EH (cell line): ENCODE measurements at regions not wholly inside any gene's neighbourhood (a gene's known extent, or its start where the extent isn't known, plus 50 kb on each side); places are given as distances from the start of the nearest gene placed in this dataset.
"Not testable (repeated sequence)": the region's sequence is repeated elsewhere in the genome, so short reads cannot be mapped to it uniquely, and the experiment has no call there.

Experiments
- DNase-seq: peaks from one replicate; pipeline ENCODE4 v3.0.0-alpha.2; 2015; ENCODE audit warnings: low read depth

DNA sequence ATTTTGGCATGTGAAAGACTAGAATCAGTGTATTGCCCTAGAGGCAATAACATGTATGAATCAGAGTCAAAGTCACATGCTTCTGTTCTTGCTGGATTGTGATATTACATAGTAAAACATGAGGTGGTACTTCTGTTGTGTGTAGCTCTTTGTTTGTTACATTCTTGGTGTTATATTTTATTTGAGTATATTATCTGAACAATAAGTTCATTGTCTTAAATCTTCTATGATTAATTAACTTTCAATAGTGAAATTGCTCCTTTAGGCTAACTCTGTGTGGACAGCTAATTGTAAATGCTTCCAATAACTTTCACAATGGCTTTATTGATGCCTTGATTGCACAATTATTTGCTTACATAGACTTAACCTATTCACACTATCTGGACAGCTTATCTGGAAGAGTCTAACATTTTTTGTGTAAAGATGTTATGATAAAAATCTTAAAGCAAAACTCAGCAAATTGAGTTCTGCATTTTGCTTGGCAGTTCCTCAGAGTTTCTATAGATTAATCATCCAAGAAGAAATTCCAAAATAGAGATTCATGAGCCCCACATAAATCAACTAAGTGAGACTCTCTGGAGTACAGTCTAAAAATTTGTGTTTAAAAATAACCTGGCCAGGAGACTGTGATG, 239.6 kb upstream of the TUSC1 start:
- DNase-seq = peak; percentile 69

GRCh38 chr9:25913806-25914205, 235.6 kb upstream of the TUSC1 start:
- DNase-seq = peak; percentile 37

- DNase-seq = peak; percentile 1
These were observed 226.5 kb upstream of the TUSC1 start for GRCh38 chr9:25904701-25905100.

GRCh38 chr9:25891527-25891926, 213.3 kb upstream of the TUSC1 start:
- DNase-seq = no peak

DNA sequence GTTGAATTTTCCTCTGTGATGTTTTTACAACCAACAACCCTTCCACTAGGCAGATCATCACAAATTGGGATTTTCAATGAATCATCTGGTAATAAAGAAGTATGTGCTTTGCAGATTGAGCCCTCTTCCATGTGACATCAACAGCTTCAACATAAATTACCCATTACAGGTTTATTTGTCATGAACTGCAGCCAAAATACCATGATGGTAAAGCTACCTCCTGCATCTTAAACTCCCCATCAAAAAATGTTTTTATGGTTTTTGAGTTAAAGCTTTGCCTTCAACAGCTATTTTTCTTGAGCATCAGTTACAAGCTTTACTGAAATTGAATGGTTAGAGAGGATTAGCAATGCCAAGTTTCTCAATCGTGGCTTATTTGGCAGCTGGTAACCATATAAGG, 211.4 kb upstream of the TUSC1 start:
- DNase-seq = peak; percentile 44

- DNase-seq = no peak
These were observed 198.0 kb upstream of the TUSC1 start for GRCh38 chr9:25876248-25876647.

DNA sequence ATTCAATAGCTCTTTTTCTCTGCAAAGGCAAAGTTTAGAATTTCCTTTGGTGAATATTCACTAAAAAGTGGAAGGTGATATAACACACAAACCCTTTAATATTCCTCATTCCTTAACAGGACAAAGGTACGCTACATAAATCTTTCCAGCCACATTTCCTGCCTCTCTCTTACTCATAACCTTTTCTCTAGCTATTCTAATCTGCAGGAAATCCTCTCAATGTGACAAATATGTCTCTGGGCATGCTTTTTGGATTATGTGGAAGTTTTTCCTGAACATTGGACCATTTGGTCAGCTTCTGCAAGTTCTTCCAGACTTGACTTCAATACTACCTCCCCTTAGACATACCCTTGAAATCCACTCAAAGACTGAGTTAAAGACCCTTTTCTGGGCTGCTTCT, 186.3 kb upstream of the TUSC1 start:
- peak; percentile 7 for DNase-seq

- DNase-seq = no peak
These were observed 183.2 kb upstream of the TUSC1 start for GRCh38 chr9:25861421-25861820.

- DNase-seq = peak; percentile 14
These were observed 178.9 kb upstream of the TUSC1 start for GRCh38 chr9:25857147-25857546.

DNA sequence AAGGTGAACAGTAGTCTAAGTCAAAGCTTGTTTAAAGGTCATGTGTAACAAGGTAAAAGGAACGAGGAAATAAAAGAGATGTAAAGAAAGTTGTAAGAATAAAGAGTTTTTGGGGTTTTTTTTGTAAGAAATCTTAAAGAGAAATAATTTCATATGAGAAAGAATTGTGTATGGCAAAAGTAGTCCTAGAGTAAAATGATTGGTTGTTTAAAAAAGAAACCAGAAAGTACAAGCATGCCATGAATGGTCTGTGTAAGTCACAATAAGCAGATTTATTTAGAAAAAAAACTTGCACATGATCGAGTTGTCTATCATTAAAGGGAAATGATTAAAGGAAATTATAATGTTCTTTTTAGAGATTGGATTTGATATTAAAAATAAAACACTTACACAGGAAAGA, 172.6 kb upstream of the TUSC1 start:
- DNase-seq = no peak

DNA sequence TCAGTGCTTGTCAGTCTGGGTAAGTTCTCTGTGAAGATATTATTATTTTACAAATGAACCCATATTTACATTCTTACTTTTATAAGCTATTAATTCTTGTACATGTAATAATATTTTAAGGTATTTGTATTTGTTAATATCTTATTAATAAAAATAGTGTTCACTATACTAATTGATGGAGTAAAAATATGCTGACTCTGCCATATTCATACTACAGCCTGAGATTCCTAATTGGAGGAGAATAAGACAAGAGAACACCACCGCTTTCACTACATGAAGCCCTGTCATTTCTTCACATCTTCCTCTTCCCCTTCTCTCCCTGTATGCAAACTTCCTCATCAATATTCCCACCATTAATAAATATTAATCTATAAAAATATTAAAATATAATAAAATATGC, 167.6 kb upstream of the TUSC1 start:
- DNase-seq = no peak

GRCh38 chr9:25830381-25830780, 152.1 kb upstream of the TUSC1 start:
- no peak for DNase-seq

GRCh38 chr9:25827626-25828025, 149.4 kb upstream of the TUSC1 start:
- no peak for DNase-seq

- DNase-seq = no peak
These were observed 138.2 kb upstream of the TUSC1 start for GRCh38 chr9:25816439-25816838.

GRCh38 chr9:25814023-25814422, 135.8 kb upstream of the TUSC1 start:
- no peak for DNase-seq

DNA sequence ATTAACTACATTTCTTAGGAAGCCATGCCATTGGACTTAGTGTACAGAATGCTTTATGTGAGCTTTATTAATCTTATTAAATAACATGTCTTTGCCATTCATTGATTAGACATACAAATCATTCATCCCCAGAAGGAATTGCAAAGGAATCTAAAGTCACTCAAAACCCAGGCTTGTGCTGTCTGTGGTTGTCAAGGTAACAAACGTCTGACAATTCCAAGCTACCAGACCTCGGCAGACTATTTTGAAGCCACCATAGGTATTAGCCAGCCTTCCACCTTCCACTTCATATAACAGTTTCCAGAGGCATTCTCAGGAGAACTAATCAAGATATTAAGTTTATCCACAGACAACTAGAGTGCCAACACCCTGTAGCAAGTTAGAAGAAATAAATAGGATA, 135.2 kb upstream of the TUSC1 start:
- DNase-seq = no peak

- DNase-seq = no peak
These were observed 130.3 kb upstream of the TUSC1 start for GRCh38 chr9:25808554-25808953.

DNA sequence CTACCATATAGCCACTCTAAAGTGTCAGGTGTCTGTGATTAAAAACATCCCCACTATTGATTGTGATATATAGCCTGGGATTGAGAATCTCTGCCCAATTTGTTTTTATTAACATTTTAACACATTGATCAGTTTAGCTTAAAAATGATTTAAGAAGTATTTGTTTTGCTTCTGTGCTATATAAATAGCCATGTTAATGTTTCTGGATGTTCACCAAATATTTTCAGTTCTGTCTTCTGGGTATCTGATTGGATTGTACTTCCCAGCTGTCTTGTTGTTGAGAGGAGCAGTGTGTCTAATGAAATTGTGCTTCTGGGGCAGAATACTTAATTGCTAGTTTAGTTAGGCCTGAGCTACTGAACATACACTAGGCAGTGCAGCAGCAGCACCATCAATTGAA, 126.6 kb upstream of the TUSC1 start:
- DNase-seq = no peak

GRCh38 chr9:25801989-25802388, 123.7 kb upstream of the TUSC1 start:
- DNase-seq = not testable (repeated sequence)

DNA sequence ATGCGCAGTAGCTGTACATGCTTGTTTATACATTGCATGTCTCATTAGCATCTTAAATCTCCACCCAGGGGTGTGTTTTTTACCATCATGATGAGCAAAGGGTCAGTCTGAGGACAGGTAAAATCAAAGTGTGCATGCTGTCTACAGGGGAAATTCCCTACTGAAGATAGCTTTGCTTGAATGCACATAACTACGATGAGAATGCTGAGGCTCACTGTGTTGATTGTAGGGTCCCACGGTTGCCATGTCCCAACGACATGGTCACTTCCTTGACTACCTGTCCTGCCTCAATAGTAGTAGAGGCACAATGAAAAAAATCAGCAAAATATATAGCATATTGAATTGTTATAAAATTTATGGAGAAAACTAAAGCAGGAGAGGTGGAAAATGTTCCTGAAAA, 95.6 kb upstream of the TUSC1 start:
- DNase-seq = no peak

- DNase-seq = no peak
These were observed 77.7 kb upstream of the TUSC1 start for GRCh38 chr9:25755951-25756350.

GRCh38 chr9:25752398-25752797, 74.2 kb upstream of the TUSC1 start:
- no peak for DNase-seq

DNA sequence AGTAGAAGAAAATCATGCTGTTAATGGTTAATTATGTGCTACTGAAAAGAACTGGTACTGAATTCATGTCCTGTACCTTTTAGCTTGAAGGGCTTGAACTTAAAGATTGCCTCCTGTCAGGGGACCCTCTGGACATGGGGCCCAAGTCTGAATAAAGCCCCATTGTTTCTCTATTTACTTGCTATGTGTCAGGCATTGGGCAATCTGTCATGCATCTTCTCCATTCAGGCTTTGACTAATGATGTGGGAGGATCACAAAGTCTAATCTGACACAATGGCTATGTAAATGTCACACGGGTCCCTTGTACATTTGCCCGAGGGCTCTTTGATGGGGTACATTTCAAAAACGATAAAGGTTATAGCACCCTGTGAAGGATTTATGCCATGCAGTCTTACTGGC, 64.0 kb upstream of the TUSC1 start:
- DNase-seq = no peak

DNA sequence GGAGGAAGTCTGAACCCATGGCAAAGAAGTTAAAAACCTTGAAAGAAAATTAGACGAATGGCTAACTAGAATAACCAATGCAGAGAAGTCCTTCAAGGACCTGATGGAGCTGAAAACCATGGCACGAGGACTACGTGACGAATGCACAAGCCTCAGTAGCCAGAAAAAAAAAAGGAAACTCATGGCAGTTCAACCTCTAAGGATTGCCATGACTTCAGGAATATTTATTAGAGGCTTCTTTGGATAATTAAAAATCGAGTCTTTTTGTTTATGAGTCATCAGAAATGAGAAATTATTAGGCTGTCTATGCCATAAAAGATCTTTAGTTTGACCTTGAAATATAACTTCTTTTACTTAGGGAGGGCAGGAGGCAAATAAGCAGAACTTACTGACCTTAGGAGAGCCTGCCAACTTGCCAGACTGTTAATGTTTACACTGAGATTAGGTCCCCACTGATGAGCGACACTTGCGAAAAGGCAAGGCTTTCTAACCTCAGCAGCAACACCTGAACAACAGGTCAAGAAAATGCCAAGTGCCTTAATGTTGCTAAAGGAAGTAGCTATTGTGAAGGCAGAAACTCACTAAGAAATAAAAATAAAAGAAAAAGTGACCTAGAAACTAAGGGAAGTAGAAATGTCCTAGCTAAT, 55.2 kb upstream of the TUSC1 start:
- DNase-seq = no peak
